ENCODE measurements at regions not wholly inside any gene's neighbourhood (a gene's known extent, or its start where the extent isn't known, plus 50 kb on each side); places are given as distances from the start of the nearest gene placed in this dataset.

- no peaks in the 10 kb centered on the region for H3K27me3 Mint-ChIP-seq (ENCODE audit: unreplicated experiment)
- H3K27ac Mint-ChIP-seq (ENCODE audit: unreplicated experiment) = no peak overlapping the region
- H3K9me3 Mint-ChIP-seq (ENCODE audit: unreplicated experiment) = peaks cover 18% of the 10 kb centered on the region
- no peaks in the 10 kb centered on the region for H3K36me3 Mint-ChIP-seq (ENCODE audit: unreplicated experiment)
- no peak for DNase-seq (ENCODE audit: extremely low spot score, unreplicated experiment)
- no peak overlapping the region for H3K4me3 Mint-ChIP-seq (ENCODE audit: unreplicated experiment)
- no peak for TF ChIP-seq CTCF (IDR thresholded peaks at IDR 0.05)
- H3K4me1 Mint-ChIP-seq (ENCODE audit: unreplicated experiment) = no peaks in the 10 kb centered on the region
Measured at GRCh38 chr5:2271316-2271715, 388.6 kb upstream of the IRX4 start.

- peaks cover 18% of the 10 kb centered on the region for H3K9me3 Mint-ChIP-seq (ENCODE audit: unreplicated experiment)
- H3K4me3 Mint-ChIP-seq (ENCODE audit: unreplicated experiment) = no peak overlapping the region
- no peak overlapping the region for H3K27ac Mint-ChIP-seq (ENCODE audit: unreplicated experiment)
- no peak for DNase-seq (ENCODE audit: extremely low spot score, unreplicated experiment)
- TF ChIP-seq CTCF (IDR thresholded peaks at IDR 0.05) = no peak
- H3K36me3 Mint-ChIP-seq (ENCODE audit: unreplicated experiment) = no peaks in the 10 kb centered on the region
- no peaks in the 10 kb centered on the region for H3K27me3 Mint-ChIP-seq (ENCODE audit: unreplicated experiment)
- no peaks in the 10 kb centered on the region for H3K4me1 Mint-ChIP-seq (ENCODE audit: unreplicated experiment)
Measured at GRCh38 chr5:2270467-2270866, 387.7 kb upstream of the IRX4 start.

- no peaks in the 10 kb centered on the region for H3K4me1 Mint-ChIP-seq (ENCODE audit: unreplicated experiment)
- no peak for TF ChIP-seq CTCF (IDR thresholded peaks at IDR 0.05)
- no peak for DNase-seq (ENCODE audit: extremely low spot score, unreplicated experiment)
- H3K9me3 Mint-ChIP-seq (ENCODE audit: unreplicated experiment) = peaks cover 18% of the 10 kb centered on the region
- H3K27me3 Mint-ChIP-seq (ENCODE audit: unreplicated experiment) = no peaks in the 10 kb centered on the region
- no peaks in the 10 kb centered on the region for H3K36me3 Mint-ChIP-seq (ENCODE audit: unreplicated experiment)
- H3K27ac Mint-ChIP-seq (ENCODE audit: unreplicated experiment) = no peak overlapping the region
- H3K4me3 Mint-ChIP-seq (ENCODE audit: unreplicated experiment) = no peak overlapping the region
Measured at GRCh38 chr5:2269656-2270055, 386.9 kb upstream of the IRX4 start.

DNA sequence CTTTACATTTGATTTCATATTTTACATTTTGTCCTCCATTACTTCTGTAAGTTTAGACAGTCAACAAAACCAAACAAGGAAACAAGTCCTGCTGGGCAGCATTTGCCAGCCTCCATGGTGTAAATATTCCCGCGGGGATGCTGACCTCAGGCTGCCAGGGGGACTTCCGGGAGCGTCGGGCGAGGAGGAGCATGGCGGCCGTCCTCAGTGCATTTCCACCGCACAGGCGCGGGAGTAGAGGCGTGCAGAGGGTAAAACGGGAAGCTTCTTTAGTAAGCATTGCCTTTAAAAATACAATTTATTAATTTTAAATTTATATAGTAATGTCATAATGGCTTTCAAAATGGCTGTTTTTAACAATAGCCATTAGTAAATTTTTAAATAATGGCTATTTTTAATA lies 385.3 kb upstream of the IRX4 start:
- Mint-ChIP-seq H3K9me3 (ENCODE audit: unreplicated experiment) (peaks cover 22% of the 10 kb centered on the region), H3K27me3 (ENCODE audit: unreplicated experiment) (no peaks in the 10 kb centered on the region), H3K36me3 (ENCODE audit: unreplicated experiment) (no peaks in the 10 kb centered on the region), H3K4me3 (ENCODE audit: unreplicated experiment) (no peak overlapping the region), H3K4me1 (ENCODE audit: unreplicated experiment) (no peaks in the 10 kb centered on the region), H3K27ac (ENCODE audit: unreplicated experiment) (no peak overlapping the region)
- no peak for DNase-seq (ENCODE audit: extremely low spot score, unreplicated experiment)
- TF ChIP-seq CTCF (IDR thresholded peaks at IDR 0.05) = no peak

DNA sequence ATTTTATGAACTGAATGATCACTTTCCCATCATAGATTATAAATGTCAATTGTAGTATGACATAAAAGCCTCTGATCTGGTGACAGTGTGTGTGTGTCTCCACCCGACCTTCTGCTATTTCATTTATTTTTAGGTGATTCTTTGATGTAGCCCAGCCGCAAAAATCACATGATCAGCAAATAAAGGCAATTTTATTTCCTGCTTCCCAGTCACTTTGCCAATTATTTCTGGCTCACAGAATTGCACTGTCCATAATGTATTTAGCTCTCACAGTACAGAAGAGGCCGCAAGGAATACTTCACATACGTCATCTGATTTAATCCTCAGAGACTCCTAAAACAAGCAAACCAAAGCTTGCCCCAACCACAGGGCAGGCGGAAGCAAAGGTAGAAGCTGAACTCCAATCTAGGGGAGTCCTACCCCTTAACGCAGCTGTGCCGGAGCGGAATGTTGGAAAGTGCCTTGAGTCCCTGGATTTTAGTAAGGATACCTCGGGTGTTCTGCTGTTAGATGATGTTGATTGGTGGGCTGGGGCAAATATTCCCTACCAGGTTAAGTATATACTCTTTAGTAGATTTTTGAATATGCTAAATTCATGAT lies 384.0 kb upstream of the IRX4 start:
- H3K9me3 Mint-ChIP-seq (ENCODE audit: unreplicated experiment) = peaks cover 17% of the 10 kb centered on the region
- H3K4me3 Mint-ChIP-seq (ENCODE audit: unreplicated experiment) = no peak overlapping the region
- DNase-seq (ENCODE audit: extremely low spot score, unreplicated experiment) = no peak
- no peak for TF ChIP-seq CTCF (IDR thresholded peaks at IDR 0.05)
- H3K36me3 Mint-ChIP-seq (ENCODE audit: unreplicated experiment) = no peaks in the 10 kb centered on the region
- H3K27me3 Mint-ChIP-seq (ENCODE audit: unreplicated experiment) = no peaks in the 10 kb centered on the region
- H3K27ac Mint-ChIP-seq (ENCODE audit: unreplicated experiment) = no peak overlapping the region
- no peaks in the 10 kb centered on the region for H3K4me1 Mint-ChIP-seq (ENCODE audit: unreplicated experiment)
